Ramos (cell line): ENCODE measurements at regions not wholly inside any gene's neighbourhood (a gene's known extent, or its start where the extent isn't known, plus 50 kb on each side); places are given as distances from the start of the nearest gene placed in this dataset.
"Not testable (repeated sequence)": the region's sequence is repeated elsewhere in the genome, so short reads cannot be mapped to it uniquely, and the experiment has no call there.

ENCODE experiments used
- in situ Hi-C: fragments of 300-500 bp; cut with MboI; formaldehyde crosslinking; loops from one replicate; pipeline ENCODE4 v1.14.3; 2022; ENCODE audit warnings: low sequenced_read_pairs; ENCODE audit not compliant: unreplicated experiment

- in situ Hi-C loops: no loop called here
These were observed 81.5 kb upstream of the MSX2 start for GRCh38 chr5:174642816-174643405.

- in situ Hi-C loops: no loop called here
These were observed 79.9 kb upstream of the MSX2 start for GRCh38 chr5:174644436-174644835.

GRCh38 chr5:174644923-174645322 is 79.5 kb upstream of the MSX2 start:
- in situ Hi-C loops: no loop called here

DNA sequence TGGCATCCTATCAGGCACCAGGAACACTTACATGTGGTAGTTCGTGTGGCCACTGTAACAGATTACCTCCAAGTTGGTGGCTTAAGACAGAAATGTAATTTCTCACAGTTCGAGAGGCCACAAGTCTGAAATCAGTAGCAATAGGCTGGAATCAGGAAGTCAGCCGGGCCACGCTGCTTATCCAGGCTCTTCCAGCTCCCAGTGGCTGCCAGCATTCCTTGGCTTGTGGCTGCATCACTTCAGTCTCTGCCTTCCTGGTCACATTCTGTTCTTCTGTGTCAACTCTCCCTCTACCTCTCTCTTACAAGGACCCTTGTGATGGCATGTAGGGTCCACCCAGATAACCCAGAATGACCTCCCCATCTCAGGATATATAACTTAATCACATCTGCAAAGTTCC is 78.7 kb upstream of the MSX2 start:
- in situ Hi-C loops: no loop called here

- in situ Hi-C loops: not testable (repeated sequence)
These were observed 75.8 kb upstream of the MSX2 start for GRCh38 chr5:174648618-174649017.

GRCh38 chr5:174649391-174649790 is 75.0 kb upstream of the MSX2 start:
- in situ Hi-C loops: no loop called here

DNA sequence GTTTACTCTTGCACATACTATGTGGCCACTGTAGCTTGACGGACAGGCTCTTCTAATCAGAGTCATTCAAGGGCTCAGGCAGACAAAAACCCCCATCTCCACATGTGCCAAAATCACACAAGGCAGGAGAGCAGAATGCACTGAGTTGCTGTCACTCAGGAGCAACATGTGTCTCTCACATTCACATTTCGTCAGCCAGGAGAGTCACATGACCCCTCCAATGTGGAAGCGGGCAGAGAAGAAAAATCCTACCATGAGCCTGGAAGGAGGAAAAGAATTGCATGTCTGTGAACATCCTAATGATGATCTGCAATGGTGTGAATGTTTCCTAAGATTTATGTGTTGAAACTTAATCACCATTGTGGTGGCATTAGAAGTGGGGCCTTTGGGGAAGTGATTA is 69.9 kb upstream of the MSX2 start:
- in situ Hi-C loops: no loop called here

- in situ Hi-C loops: no loop called here
These were observed 69.0 kb upstream of the MSX2 start for GRCh38 chr5:174655351-174655750.

GRCh38 chr5:174664180-174664850 is 60.1 kb upstream of the MSX2 start:
- in situ Hi-C loops: no loop called here

- in situ Hi-C loops: no loop called here
These were observed 59.0 kb upstream of the MSX2 start for GRCh38 chr5:174665347-174665746.

- in situ Hi-C loops: no loop called here
These were observed 56.9 kb upstream of the MSX2 start for GRCh38 chr5:174667526-174667925.

GRCh38 chr5:174668349-174668748 is 56.0 kb upstream of the MSX2 start:
- in situ Hi-C loops: no loop called here
